ENCODE measurements at regions not wholly inside any gene's neighbourhood (a gene's known extent, or its start where the extent isn't known, plus 50 kb on each side); places are given as distances from the start of the nearest gene placed in this dataset.

DNA sequence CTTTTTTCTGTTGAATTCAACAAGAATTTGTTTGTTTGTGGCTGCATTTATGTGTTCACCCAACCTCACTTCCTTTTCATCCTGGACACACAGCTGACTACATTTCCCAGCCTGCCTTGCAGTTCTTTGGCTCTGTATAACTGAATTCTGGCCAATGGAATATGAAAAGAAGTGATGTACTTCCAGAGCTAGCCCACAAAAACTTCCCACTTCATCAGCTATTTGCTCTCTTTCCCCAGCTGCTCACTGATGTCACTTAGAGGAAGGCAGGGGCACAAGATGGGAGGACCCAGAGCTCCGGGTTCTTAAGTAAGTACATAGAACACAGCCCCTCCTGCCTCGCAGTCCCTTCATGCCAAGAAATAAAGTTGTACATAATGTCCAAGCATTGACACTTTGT is 235.0 kb upstream of the FGGY start:
- no peak for TF ChIP-seq E2F3 (CRISPR knock-in tag; IDR thresholded peaks at IDR 0.05)
- TF ChIP-seq KLF16 (IDR thresholded peaks at IDR 0.05): no peak
- no peak for TF ChIP-seq DMBX1 (CRISPR knock-in tag; IDR thresholded peaks at IDR 0.05; ENCODE audit: borderline replicate concordance)
- no peak for TF ChIP-seq HMGN3 (IDR thresholded peaks at IDR 0.05; ENCODE audit: borderline replicate concordance, extremely low read depth, insufficient read length, low read depth, low read length)
- no peak for TF ChIP-seq ATF7 (IDR thresholded peaks at IDR 0.05)
- TF ChIP-seq, protein P1, sequence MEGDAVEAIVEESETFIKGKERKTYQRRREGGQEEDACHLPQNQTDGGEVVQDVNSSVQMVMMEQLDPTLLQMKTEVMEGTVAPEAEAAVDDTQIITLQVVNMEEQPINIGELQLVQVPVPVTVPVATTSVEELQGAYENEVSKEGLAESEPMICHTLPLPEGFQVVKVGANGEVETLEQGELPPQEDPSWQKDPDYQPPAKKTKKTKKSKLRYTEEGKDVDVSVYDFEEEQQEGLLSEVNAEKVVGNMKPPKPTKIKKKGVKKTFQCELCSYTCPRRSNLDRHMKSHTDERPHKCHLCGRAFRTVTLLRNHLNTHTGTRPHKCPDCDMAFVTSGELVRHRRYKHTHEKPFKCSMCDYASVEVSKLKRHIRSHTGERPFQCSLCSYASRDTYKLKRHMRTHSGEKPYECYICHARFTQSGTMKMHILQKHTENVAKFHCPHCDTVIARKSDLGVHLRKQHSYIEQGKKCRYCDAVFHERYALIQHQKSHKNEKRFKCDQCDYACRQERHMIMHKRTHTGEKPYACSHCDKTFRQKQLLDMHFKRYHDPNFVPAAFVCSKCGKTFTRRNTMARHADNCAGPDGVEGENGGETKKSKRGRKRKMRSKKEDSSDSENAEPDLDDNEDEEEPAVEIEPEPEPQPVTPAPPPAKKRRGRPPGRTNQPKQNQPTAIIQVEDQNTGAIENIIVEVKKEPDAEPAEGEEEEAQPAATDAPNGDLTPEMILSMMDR (IDR thresholded peaks at IDR 0.05 in 2 of 3, conservative IDR thresholded peaks at IDR 0.05 in 1 of 3; ENCODE audit: insufficient read depth in 2 of 3, low read depth in 1 of 3, low read length in 3 of 3): no peak
- TF ChIP-seq SIN3B (IDR thresholded peaks at IDR 0.05; ENCODE audit: low read depth): no peak
